ENCODE measurements at regions not wholly inside any gene's neighbourhood (a gene's known extent, or its start where the extent isn't known, plus 50 kb on each side); places are given as distances from the start of the nearest gene placed in this dataset.

DNA sequence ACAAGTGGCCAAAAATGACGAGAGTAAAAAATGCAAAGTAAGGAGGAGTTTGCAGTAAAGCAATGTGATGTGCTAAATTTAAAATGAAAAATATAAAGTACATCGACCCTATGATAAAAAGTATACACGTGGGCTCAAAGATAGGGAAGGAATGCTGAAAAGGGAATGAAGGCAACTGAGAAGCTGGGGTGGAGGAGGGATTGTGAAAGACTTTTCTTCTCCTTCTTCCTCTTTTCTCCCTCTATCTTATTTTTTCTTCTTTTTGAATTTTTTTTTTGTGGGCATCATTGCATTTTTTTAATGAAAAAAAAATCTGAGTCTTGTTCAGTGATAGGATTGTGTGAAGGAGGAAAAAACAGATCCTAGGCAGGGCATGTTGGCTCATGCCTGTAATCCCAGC, 57.6 kb upstream of the STK17B start:
- TF ChIP-seq, protein P1, sequence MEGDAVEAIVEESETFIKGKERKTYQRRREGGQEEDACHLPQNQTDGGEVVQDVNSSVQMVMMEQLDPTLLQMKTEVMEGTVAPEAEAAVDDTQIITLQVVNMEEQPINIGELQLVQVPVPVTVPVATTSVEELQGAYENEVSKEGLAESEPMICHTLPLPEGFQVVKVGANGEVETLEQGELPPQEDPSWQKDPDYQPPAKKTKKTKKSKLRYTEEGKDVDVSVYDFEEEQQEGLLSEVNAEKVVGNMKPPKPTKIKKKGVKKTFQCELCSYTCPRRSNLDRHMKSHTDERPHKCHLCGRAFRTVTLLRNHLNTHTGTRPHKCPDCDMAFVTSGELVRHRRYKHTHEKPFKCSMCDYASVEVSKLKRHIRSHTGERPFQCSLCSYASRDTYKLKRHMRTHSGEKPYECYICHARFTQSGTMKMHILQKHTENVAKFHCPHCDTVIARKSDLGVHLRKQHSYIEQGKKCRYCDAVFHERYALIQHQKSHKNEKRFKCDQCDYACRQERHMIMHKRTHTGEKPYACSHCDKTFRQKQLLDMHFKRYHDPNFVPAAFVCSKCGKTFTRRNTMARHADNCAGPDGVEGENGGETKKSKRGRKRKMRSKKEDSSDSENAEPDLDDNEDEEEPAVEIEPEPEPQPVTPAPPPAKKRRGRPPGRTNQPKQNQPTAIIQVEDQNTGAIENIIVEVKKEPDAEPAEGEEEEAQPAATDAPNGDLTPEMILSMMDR (IDR thresholded peaks at IDR 0.05) = no peak
- no peak for TF ChIP-seq POLR2A (IDR thresholded peaks at IDR 0.05)

All from adrenal gland (tissue), 5 donors.